ENCODE measurements at regions not wholly inside any gene's neighbourhood (a gene's known extent, or its start where the extent isn't known, plus 50 kb on each side); places are given as distances from the start of the nearest gene placed in this dataset.

DNA sequence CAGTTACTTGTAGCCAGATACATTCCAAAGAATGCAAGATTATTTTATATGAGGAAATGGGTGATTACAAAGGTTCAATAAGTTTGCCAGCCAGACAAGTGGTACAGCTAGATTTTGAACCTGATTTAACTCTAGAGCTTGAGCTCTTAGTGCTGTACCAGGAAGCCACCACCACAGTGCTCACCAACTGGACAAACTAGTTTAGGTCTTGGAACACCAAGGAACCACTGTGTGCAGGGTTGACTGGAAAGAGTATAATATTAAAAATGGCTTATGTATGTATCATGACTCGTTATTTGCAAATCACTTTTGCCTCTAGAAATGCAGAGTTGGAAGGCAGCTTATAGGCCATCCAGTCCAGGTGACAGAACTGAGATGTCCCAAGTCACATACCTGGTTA, 177.2 kb downstream of the TXNL1 start:
- TF ChIP-seq, protein P1, sequence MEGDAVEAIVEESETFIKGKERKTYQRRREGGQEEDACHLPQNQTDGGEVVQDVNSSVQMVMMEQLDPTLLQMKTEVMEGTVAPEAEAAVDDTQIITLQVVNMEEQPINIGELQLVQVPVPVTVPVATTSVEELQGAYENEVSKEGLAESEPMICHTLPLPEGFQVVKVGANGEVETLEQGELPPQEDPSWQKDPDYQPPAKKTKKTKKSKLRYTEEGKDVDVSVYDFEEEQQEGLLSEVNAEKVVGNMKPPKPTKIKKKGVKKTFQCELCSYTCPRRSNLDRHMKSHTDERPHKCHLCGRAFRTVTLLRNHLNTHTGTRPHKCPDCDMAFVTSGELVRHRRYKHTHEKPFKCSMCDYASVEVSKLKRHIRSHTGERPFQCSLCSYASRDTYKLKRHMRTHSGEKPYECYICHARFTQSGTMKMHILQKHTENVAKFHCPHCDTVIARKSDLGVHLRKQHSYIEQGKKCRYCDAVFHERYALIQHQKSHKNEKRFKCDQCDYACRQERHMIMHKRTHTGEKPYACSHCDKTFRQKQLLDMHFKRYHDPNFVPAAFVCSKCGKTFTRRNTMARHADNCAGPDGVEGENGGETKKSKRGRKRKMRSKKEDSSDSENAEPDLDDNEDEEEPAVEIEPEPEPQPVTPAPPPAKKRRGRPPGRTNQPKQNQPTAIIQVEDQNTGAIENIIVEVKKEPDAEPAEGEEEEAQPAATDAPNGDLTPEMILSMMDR (IDR thresholded peaks at IDR 0.05; ENCODE audit: low read length), result no peak
- TF ChIP-seq EZH2 (IDR thresholded peaks at IDR 0.05; ENCODE audit: borderline replicate concordance, low read length), result no peak

Data from OCI-LY1 (cell line).